Endothelial cell (in vitro differentiated cells): ENCODE measurements at regions not wholly inside any gene's neighbourhood (a gene's known extent, or its start where the extent isn't known, plus 50 kb on each side); places are given as distances from the start of the nearest gene placed in this dataset.

Source experiments
- DNase-seq: peaks from one replicate; pipeline ENCODE4 v3.0.0; 2021; ENCODE audit warnings: low spot score
- H3K27ac Mint-ChIP-seq: one replicate; pipeline ENCODE4 v1.8.0; 2021; ENCODE audit warnings: mixed read lengths, inconsistent platforms; ENCODE audit not compliant: unreplicated experiment
- H3K27me3 Mint-ChIP-seq: one replicate; pipeline ENCODE4 v1.8.0; 2021; ENCODE audit warnings: mild to moderate bottlenecking, moderate library complexity, mixed read lengths, inconsistent platforms; ENCODE audit not compliant: unreplicated experiment
- H3K36me3 Mint-ChIP-seq: one replicate; pipeline ENCODE4 v1.8.0; 2021; ENCODE audit warnings: mild to moderate bottlenecking, low read depth, mixed read lengths, inconsistent platforms; ENCODE audit not compliant: unreplicated experiment
- H3K4me1 Mint-ChIP-seq: one replicate; pipeline ENCODE4 v1.8.0; 2021; ENCODE audit warnings: mild to moderate bottlenecking, mixed read lengths, inconsistent platforms; ENCODE audit not compliant: unreplicated experiment
- H3K4me3 Mint-ChIP-seq: one replicate; pipeline ENCODE4 v1.8.0; 2021; ENCODE audit warnings: mild to moderate bottlenecking, mixed read lengths, inconsistent platforms; ENCODE audit not compliant: unreplicated experiment
- H3K9me3 Mint-ChIP-seq: one replicate; pipeline ENCODE4 v1.8.0; 2021; ENCODE audit warnings: mixed read lengths, inconsistent platforms; ENCODE audit not compliant: unreplicated experiment
- CTCF ChIP-seq: fragments of 200-600 bp; sonication (generic); IDR thresholded peaks from one replicate; pipeline ENCODE4 v1.5.0; 2021; ENCODE audit warnings: antibody characterized with exemption; ENCODE audit not compliant: unreplicated experiment

GRCh38 chr2:41448221-41448620, 599.6 kb upstream of the PKDCC start:
- H3K27me3 Mint-ChIP-seq, result no peaks in the 10 kb centered on the region
- DNase-seq, result no peak
- no peaks in the 10 kb centered on the region for H3K9me3 Mint-ChIP-seq
- H3K27ac Mint-ChIP-seq, result no peak overlapping the region
- H3K4me1 Mint-ChIP-seq, result no peaks in the 10 kb centered on the region
- no peak overlapping the region for H3K4me3 Mint-ChIP-seq
- no peak for TF ChIP-seq CTCF
- H3K36me3 Mint-ChIP-seq, result no peaks in the 10 kb centered on the region

- H3K27me3 Mint-ChIP-seq, result no peaks in the 10 kb centered on the region
- H3K27ac Mint-ChIP-seq, result no peak overlapping the region
- TF ChIP-seq CTCF, result no peak
- DNase-seq, result no peak
- no peaks in the 10 kb centered on the region for H3K9me3 Mint-ChIP-seq
- no peaks in the 10 kb centered on the region for H3K4me1 Mint-ChIP-seq
- H3K36me3 Mint-ChIP-seq, result no peaks in the 10 kb centered on the region
- H3K4me3 Mint-ChIP-seq, result no peak overlapping the region
Measured at GRCh38 chr2:41457026-41457425, 590.8 kb upstream of the PKDCC start.

GRCh38 chr2:41460661-41461060, 587.2 kb upstream of the PKDCC start:
- no peaks in the 10 kb centered on the region for H3K4me1 Mint-ChIP-seq
- no peaks in the 10 kb centered on the region for H3K27me3 Mint-ChIP-seq
- H3K9me3 Mint-ChIP-seq, result no peaks in the 10 kb centered on the region
- no peaks in the 10 kb centered on the region for H3K36me3 Mint-ChIP-seq
- no peak overlapping the region for H3K4me3 Mint-ChIP-seq
- no peak overlapping the region for H3K27ac Mint-ChIP-seq
- no peak for TF ChIP-seq CTCF
- DNase-seq, result no peak

- Mint-ChIP-seq H3K4me3 (no peak overlapping the region), H3K9me3 (no peaks in the 10 kb centered on the region), H3K27me3 (no peaks in the 10 kb centered on the region), H3K36me3 (no peaks in the 10 kb centered on the region), H3K27ac (no peak overlapping the region), H3K4me1 (no peaks in the 10 kb centered on the region)
- DNase-seq, result no peak
- TF ChIP-seq CTCF, result no peak
Measured at GRCh38 chr2:41464395-41464794, 583.4 kb upstream of the PKDCC start.

GRCh38 chr2:41475959-41476358, 571.9 kb upstream of the PKDCC start:
- no peak for TF ChIP-seq CTCF
- H3K4me1 Mint-ChIP-seq, result no peaks in the 10 kb centered on the region

More at GRCh38 chr2:41475959-41476358, 571.9 kb upstream of the PKDCC start:
- DNase-seq, result no peak
- Mint-ChIP-seq H3K9me3 (no peaks in the 10 kb centered on the region), H3K27ac (no peak overlapping the region), H3K4me3 (no peak overlapping the region), H3K27me3 (no peaks in the 10 kb centered on the region), H3K36me3 (no peaks in the 10 kb centered on the region)
